Erythroblast (primary cell): ENCODE measurements at regions not wholly inside any gene's neighbourhood (a gene's known extent, or its start where the extent isn't known, plus 50 kb on each side); places are given as distances from the start of the nearest gene placed in this dataset.

Experiments used
- GATA1 ChIP-seq: IDR thresholded peaks from 2 replicates; pipeline ENCODE4 v1.6.1; 2011; ENCODE audit warnings: low read depth, mild to moderate bottlenecking, control low read depth, low read length, moderate library complexity
- POLR2A ChIP-seq: IDR thresholded peaks from 2 replicates; pipeline ENCODE4 v1.6.1; 2011; ENCODE audit warnings: mild to moderate bottlenecking, low read length

GRCh38 chr10:78563314-78563713 is 505.5 kb upstream of the ZMIZ1 start:
- no peak for TF ChIP-seq POLR2A
- no peak for TF ChIP-seq GATA1
